ENCODE measurements at regions not wholly inside any gene's neighbourhood (a gene's known extent, or its start where the extent isn't known, plus 50 kb on each side); places are given as distances from the start of the nearest gene placed in this dataset.

GRCh38 chr9:102700936-102701335 is 294.2 kb upstream of the CYLC2 start (continued):
- TF ChIP-seq USF2 (IDR thresholded peaks at IDR 0.05; ENCODE audit: low read length): no peak
- TF ChIP-seq RAD21 (IDR thresholded peaks at IDR 0.05 in 1 of 2, conservative IDR thresholded peaks at IDR 0.05 in 1 of 2; ENCODE audit: low read depth in 2 of 2, low read length in 2 of 2): no peak

All from H1 (cell line).